Tibial nerve (tissue), 4 donors: ENCODE measurements at regions not wholly inside any gene's neighbourhood (a gene's known extent, or its start where the extent isn't known, plus 50 kb on each side); places are given as distances from the start of the nearest gene placed in this dataset.
"Not testable (repeated sequence)": the region's sequence is repeated elsewhere in the genome, so short reads cannot be mapped to it uniquely, and the experiment has no call there.

Experiments used
- DNase-seq, 2 donors: peaks; one replicate each; pipeline ENCODE4 v3.0.0-alpha.2; 2019; ENCODE audit warnings: low spot score in 2 of 2
- H3K27ac ChIP-seq, 4 donors: fragments of 200-600 bp; sonication (generic) in 3 of 4; one replicate each; pipeline ENCODE4 v1.5.1; 2017 to 2019; ENCODE audit warnings: mild to moderate bottlenecking in 1 of 4
- H3K27me3 ChIP-seq, 2 donors: fragments of 200-600 bp; sonication (generic) in 1 of 2; one replicate each; pipeline versions ENCODE4 v1.5.1 to v1.6.0; 2017 to 2019
- H3K36me3 ChIP-seq, 3 donors: fragments of 200-600 bp; sonication (generic); one replicate each; pipeline ENCODE4 v1.5.1; 2018 to 2019
- H3K4me1 ChIP-seq, 4 donors: fragments of 200-600 bp; sonication (generic) in 3 of 4; one replicate each; pipeline ENCODE4 v1.5.1; 2017 to 2019
- H3K4me3 ChIP-seq, 4 donors: fragments of 200-600 bp; sonication (generic) in 3 of 4; one replicate each; pipeline ENCODE4 v1.5.1; 2017 to 2019; ENCODE audit warnings: mild to moderate bottlenecking in 1 of 4, moderate library complexity in 1 of 4
- H3K9me3 ChIP-seq, 4 donors: fragments of 200-600 bp; sonication (generic) in 3 of 4; one replicate each; pipeline ENCODE4 v1.5.1; 2017 to 2019
- EP300 ChIP-seq, 2 donors: sonication (generic); formaldehyde crosslinking; IDR thresholded peaks; one replicate each; pipeline ENCODE4 v1.6.1; 2017; ENCODE audit warnings: antibody characterized with exemption in 2 of 2, mild to moderate bottlenecking in 1 of 2
- POLR2A ChIP-seq, 2 donors: fragments of 450-650 bp; IDR thresholded peaks; one replicate each; pipeline ENCODE4 v1.6.1; 2017; ENCODE audit warnings: antibody characterized with exemption in 2 of 2, mild to moderate bottlenecking in 2 of 2, moderate library complexity in 2 of 2
- WGBS, 2 donors: methylation state at CpG; one replicate each; pipeline ENCODE4 v1.1.5; 2018; 5-methylcytosine and 5-hydroxymethylcytosine counted together
- TF ChIP-seq, protein P1 (sequence below), 5 experiments: fragments of 200-600 bp in 3 of 5; fragments of 450-650 bp in 2 of 5; sonication (generic) in 3 of 5; IDR thresholded peaks; one replicate each; pipeline ENCODE4 v1.5.1; 2016 to 2019; ENCODE audit warnings: antibody characterized with exemption in 5 of 5, mild to moderate bottlenecking in 3 of 5, moderate library complexity in 2 of 5

DNA sequence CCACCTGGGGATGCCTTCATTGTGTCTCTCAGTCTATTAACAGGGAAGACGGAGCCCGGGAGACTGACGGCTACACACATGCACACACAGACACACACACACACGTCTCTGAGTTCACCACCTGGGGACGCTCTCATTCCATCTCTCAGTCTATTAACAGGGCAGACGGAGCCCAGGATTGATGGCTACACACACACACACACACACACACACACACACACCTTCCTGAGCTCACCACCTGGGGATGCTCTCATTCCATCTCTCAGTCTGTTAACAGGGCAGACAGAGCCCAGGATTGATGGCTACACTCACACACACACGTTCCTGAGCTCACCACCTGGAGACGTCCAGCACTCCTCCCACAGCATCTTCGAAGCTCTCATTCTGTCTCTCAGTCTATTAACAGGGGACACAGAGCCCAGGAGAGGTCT is 143.9 kb downstream of the OR4M2 start:
- 79 to 82% methylated on average over 9 of the region's 9 CpGs for WGBS, 2 donors
- no peaks in the 10 kb centered on the region for H3K27me3 ChIP-seq
- H3K27ac ChIP-seq: no peak overlapping the region
- H3K9me3 ChIP-seq: no peaks in the 10 kb centered on the region
- no peaks in the 10 kb centered on the region for H3K4me1 ChIP-seq
- H3K36me3 ChIP-seq: no peaks in the 10 kb centered on the region
- no peak for TF ChIP-seq POLR2A (IDR thresholded peaks at IDR 0.05)
- no peak for TF ChIP-seq EP300 (IDR thresholded peaks at IDR 0.05)
- TF ChIP-seq, protein P1, sequence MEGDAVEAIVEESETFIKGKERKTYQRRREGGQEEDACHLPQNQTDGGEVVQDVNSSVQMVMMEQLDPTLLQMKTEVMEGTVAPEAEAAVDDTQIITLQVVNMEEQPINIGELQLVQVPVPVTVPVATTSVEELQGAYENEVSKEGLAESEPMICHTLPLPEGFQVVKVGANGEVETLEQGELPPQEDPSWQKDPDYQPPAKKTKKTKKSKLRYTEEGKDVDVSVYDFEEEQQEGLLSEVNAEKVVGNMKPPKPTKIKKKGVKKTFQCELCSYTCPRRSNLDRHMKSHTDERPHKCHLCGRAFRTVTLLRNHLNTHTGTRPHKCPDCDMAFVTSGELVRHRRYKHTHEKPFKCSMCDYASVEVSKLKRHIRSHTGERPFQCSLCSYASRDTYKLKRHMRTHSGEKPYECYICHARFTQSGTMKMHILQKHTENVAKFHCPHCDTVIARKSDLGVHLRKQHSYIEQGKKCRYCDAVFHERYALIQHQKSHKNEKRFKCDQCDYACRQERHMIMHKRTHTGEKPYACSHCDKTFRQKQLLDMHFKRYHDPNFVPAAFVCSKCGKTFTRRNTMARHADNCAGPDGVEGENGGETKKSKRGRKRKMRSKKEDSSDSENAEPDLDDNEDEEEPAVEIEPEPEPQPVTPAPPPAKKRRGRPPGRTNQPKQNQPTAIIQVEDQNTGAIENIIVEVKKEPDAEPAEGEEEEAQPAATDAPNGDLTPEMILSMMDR (IDR thresholded peaks at IDR 0.05): no peak
- H3K4me3 ChIP-seq: no peak overlapping the region
- DNase-seq: no peak

GRCh38 chr15:22224961-22225360 is 144.6 kb downstream of the OR4M2 start:
- 93 to 96% methylated on average over 7 of the region's 7 CpGs for WGBS, 2 donors
- not testable (repeated sequence) for H3K4me1 ChIP-seq, H3K27ac ChIP-seq, H3K9me3 ChIP-seq, H3K27me3 ChIP-seq, DNase-seq, H3K4me3 ChIP-seq, H3K36me3 ChIP-seq

GRCh38 chr15:22226034-22226790 is 145.9 kb downstream of the OR4M2 start:
- no peak overlapping the region for H3K4me3 ChIP-seq
- TF ChIP-seq POLR2A (IDR thresholded peaks at IDR 0.05) (no peak), EP300 (IDR thresholded peaks at IDR 0.05) (no peak)
- TF ChIP-seq, protein P1 (IDR thresholded peaks at IDR 0.05): no peak
- no peaks in the 10 kb centered on the region for H3K27me3 ChIP-seq
- no peak for DNase-seq
- WGBS, 2 donors: 71 to 75% methylated on average over 12 of the region's 12 CpGs
- H3K27ac ChIP-seq: no peak overlapping the region
- no peaks in the 10 kb centered on the region for H3K9me3 ChIP-seq
- H3K4me1 ChIP-seq: no peaks in the 10 kb centered on the region
- H3K36me3 ChIP-seq: no peaks in the 10 kb centered on the region

- DNase-seq: no peak
- WGBS, 2 donors: 87 to 90% methylated on average over 6 to 7 of the region's 7 CpGs
- H3K36me3 ChIP-seq: no peaks in the 10 kb centered on the region
- no peak overlapping the region for H3K27ac ChIP-seq
- H3K4me3 ChIP-seq: no peak overlapping the region
- no peaks in the 10 kb centered on the region for H3K4me1 ChIP-seq
- TF ChIP-seq POLR2A (IDR thresholded peaks at IDR 0.05): no peak
- TF ChIP-seq, protein P1 (IDR thresholded peaks at IDR 0.05): no peak
- no peak for TF ChIP-seq EP300 (IDR thresholded peaks at IDR 0.05)
- no peaks in the 10 kb centered on the region for H3K9me3 ChIP-seq
- H3K27me3 ChIP-seq: no peaks in the 10 kb centered on the region
Observed at GRCh38 chr15:22227411-22228100, 147.2 kb downstream of the OR4M2 start.

GRCh38 chr15:22228101-22228762 is 147.9 kb downstream of the OR4M2 start:
- TF ChIP-seq, protein P1 (IDR thresholded peaks at IDR 0.05): no peak
- TF ChIP-seq POLR2A (IDR thresholded peaks at IDR 0.05) (no peak), EP300 (IDR thresholded peaks at IDR 0.05) (no peak)
- Histone ChIP-seq H3K27me3 (no peaks in the 10 kb centered on the region), H3K4me1 (no peaks in the 10 kb centered on the region), H3K9me3 (no peaks in the 10 kb centered on the region), H3K27ac (no peak overlapping the region), H3K36me3 (no peaks in the 10 kb centered on the region), H3K4me3 (no peak overlapping the region)
- no peak for DNase-seq
- WGBS, 2 donors: 82 to 85% methylated on average over 9 of the region's 9 CpGs
